ENCODE measurements at regions not wholly inside any gene's neighbourhood (a gene's known extent, or its start where the extent isn't known, plus 50 kb on each side); places are given as distances from the start of the nearest gene placed in this dataset.
"Not testable (repeated sequence)": the region's sequence is repeated elsewhere in the genome, so short reads cannot be mapped to it uniquely, and the experiment has no call there.

- H3K4me3 ChIP-seq (ENCODE audit: low read length), result no peak overlapping the region
- TF ChIP-seq CTCF (IDR thresholded peaks at IDR 0.05; ENCODE audit: insufficient read depth, low read depth, low read length, missing control alignments), result no peak
- no peak for DNase-seq (ENCODE audit: low read depth)
These were observed 432.5 kb downstream of the HS3ST3B1 start for GRCh38 chr17:14733376-14733775.

GRCh38 chr17:14732211-14732610, 431.3 kb downstream of the HS3ST3B1 start:
- no peak overlapping the region for H3K4me3 ChIP-seq (ENCODE audit: low read length)
- TF ChIP-seq CTCF (IDR thresholded peaks at IDR 0.05; ENCODE audit: insufficient read depth, low read depth, low read length, missing control alignments), result no peak
- DNase-seq (ENCODE audit: low read depth), result no peak

DNA sequence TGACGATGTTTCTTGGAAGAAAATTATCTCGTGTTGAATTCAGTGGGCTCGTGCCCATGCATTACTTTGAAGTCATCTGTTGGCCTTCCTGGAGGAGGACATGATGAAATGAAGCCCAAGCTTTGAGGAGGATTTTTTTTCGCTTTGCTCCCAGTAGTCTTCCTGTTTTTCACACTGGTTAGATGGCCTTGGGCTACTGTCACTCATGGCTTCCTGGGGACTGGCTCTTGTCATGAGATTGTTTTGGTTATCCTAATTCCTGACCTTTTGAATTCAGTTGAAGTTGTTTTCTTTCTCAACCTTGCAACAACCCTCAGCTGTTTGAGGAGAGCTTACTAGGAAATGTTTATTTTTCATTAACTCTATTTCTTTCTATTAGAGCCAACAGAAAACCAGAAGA, 430.7 kb downstream of the HS3ST3B1 start:
- no peak for DNase-seq (ENCODE audit: low read depth)
- H3K4me3 ChIP-seq (ENCODE audit: low read length), result no peak overlapping the region
- TF ChIP-seq CTCF (IDR thresholded peaks at IDR 0.05; ENCODE audit: insufficient read depth, low read depth, low read length, missing control alignments), result no peak

DNA sequence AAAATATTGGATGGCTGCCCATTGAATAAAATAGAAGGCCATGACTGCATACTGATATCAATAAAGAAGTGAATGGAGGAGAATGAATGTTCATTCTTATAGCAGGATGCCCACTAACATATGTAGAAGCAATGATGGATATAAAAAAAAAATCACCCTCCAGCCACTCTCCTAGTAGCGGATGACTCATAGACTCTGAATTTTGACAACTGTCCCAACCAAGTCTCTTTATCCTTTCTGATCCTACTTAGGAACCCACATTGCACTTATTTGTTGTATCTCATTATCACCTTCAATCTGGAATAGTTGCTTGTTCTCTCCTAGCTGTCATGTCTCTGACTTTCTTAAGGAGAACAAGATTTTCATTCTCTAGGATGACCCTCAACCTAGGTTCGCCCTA, 429.9 kb downstream of the HS3ST3B1 start:
- H3K4me3 ChIP-seq (ENCODE audit: low read length), result no peak overlapping the region
- no peak for DNase-seq (ENCODE audit: low read depth)
- TF ChIP-seq CTCF (IDR thresholded peaks at IDR 0.05; ENCODE audit: insufficient read depth, low read depth, low read length, missing control alignments), result no peak

- no peak for DNase-seq (ENCODE audit: low read depth)
- TF ChIP-seq CTCF (IDR thresholded peaks at IDR 0.05; ENCODE audit: insufficient read depth, low read depth, low read length, missing control alignments), result no peak
- no peak overlapping the region for H3K4me3 ChIP-seq (ENCODE audit: low read length)
These were observed 424.8 kb downstream of the HS3ST3B1 start for GRCh38 chr17:14725729-14726128.

- no peak overlapping the region for H3K4me3 ChIP-seq (ENCODE audit: low read length)
- no peak for TF ChIP-seq CTCF (IDR thresholded peaks at IDR 0.05; ENCODE audit: insufficient read depth, low read depth, low read length, missing control alignments)
- DNase-seq (ENCODE audit: low read depth), result no peak
These were observed 423.9 kb downstream of the HS3ST3B1 start for GRCh38 chr17:14724770-14725169.

GRCh38 chr17:14723349-14723748, 422.5 kb downstream of the HS3ST3B1 start:
- DNase-seq (ENCODE audit: low read depth); H3K4me3 ChIP-seq (ENCODE audit: low read length): not testable (repeated sequence)

- TF ChIP-seq CTCF (IDR thresholded peaks at IDR 0.05; ENCODE audit: insufficient read depth, low read depth, low read length, missing control alignments), result no peak
- DNase-seq (ENCODE audit: low read depth), result peak; percentile 29
- H3K4me3 ChIP-seq (ENCODE audit: low read length), result no peak overlapping the region
These were observed 419.1 kb downstream of the HS3ST3B1 start for GRCh38 chr17:14719942-14720341.
